OCI-LY7 (cell line): ENCODE measurements at regions not wholly inside any gene's neighbourhood (a gene's known extent, or its start where the extent isn't known, plus 50 kb on each side); places are given as distances from the start of the nearest gene placed in this dataset.
"Not testable (repeated sequence)": the region's sequence is repeated elsewhere in the genome, so short reads cannot be mapped to it uniquely, and the experiment has no call there.

Experiments
- BruUV-seq: library from RNA; stranded (reverse); fragments of 400-500 nt; replicated peaks from 2 replicates; lab custom pipeline; 2021; lab: Mats Ljungman, UMichigan
- CTCF ChIA-PET: fragments of 300-600 bp; sonication (Branson Sonifier 250); formaldehyde crosslinking; loops from one replicate; lab custom pipeline; 2022; ENCODE audit warnings: antibody characterized with exemption; ENCODE audit not compliant: unreplicated experiment; lab: Charles Lee
- POLR2A ChIA-PET: fragments of 300-600 bp; sonication (Branson Sonifier 250); formaldehyde crosslinking; loops from one replicate; lab custom pipeline; 2022; ENCODE audit warnings: antibody characterized with exemption; lab: Charles Lee
- DNase-seq: peaks from one replicate; pipeline ENCODE4 v3.0.0-alpha.2; 2015; ENCODE audit warnings: low spot score
- H2AFZ ChIP-seq: fragments of 200-600 bp; sonication (generic), shearing (Covaris generic); 2 replicates; pipeline ENCODE4 v1.6.1; 2014; ENCODE audit warnings: mild to moderate bottlenecking, antibody characterized with exemption, low read length, moderate library complexity
- H3K27ac ChIP-seq: fragments of 200-600 bp; sonication (generic); 2 replicates; pipeline ENCODE4 v1.5.1; 2014; ENCODE audit warnings: mixed run types, low read depth, mild to moderate bottlenecking, moderate library complexity, low read length, inconsistent platforms; ENCODE audit not compliant: poor library complexity, severe bottlenecking
- H3K36me3 ChIP-seq: fragments of 200-600 bp; sonication (generic); 2 replicates; pipeline ENCODE4 v1.6.1; 2014; ENCODE audit warnings: mild to moderate bottlenecking, antibody characterized with exemption, low read length, moderate library complexity, mixed read lengths; ENCODE audit not compliant: insufficient read depth
- H3K4me1 ChIP-seq: fragments of 200-600 bp; sonication (generic); 2 replicates; pipeline ENCODE4 v1.5.1; 2014; ENCODE audit warnings: mild to moderate bottlenecking, low read length; ENCODE audit not compliant: insufficient read depth, poor library complexity, severe bottlenecking
- H3K4me2 ChIP-seq: fragments of 200-600 bp; sonication (generic); 2 replicates; pipeline ENCODE4 v1.6.1; 2014; ENCODE audit warnings: mild to moderate bottlenecking, low read length
- H3K4me3 ChIP-seq: fragments of 200-600 bp; sonication (generic); 2 replicates; pipeline ENCODE4 v1.5.1; 2014; ENCODE audit warnings: mild to moderate bottlenecking, low read depth, low read length; ENCODE audit not compliant: poor library complexity, severe bottlenecking
- H3K79me2 ChIP-seq: fragments of 200-600 bp; sonication (generic); 2 replicates; pipeline ENCODE4 v1.6.1; 2016; ENCODE audit warnings: low read depth, mild to moderate bottlenecking, low read length, moderate library complexity, mixed read lengths; ENCODE audit not compliant: insufficient read depth
- H3K9me2 ChIP-seq: fragments of 200-600 bp; sonication (generic); 2 replicates; pipeline ENCODE4 v1.6.1; 2016; ENCODE audit warnings: mild to moderate bottlenecking, low read length, mixed read lengths; ENCODE audit not compliant: insufficient read depth
- H3K9me3 ChIP-seq: fragments of 200-600 bp; sonication (generic); 2 replicates; pipeline ENCODE4 v1.6.1; 2014; ENCODE audit warnings: mild to moderate bottlenecking, mixed run types, low read length, mixed read lengths
- H4K20me1 ChIP-seq: fragments of 200-600 bp; sonication (generic); 2 replicates; pipeline ENCODE4 v1.6.1; 2014; ENCODE audit warnings: mild to moderate bottlenecking, antibody characterized with exemption, low read length, moderate library complexity, mixed read lengths; ENCODE audit not compliant: insufficient read depth
- CTCF ChIP-seq: fragments of 200-600 bp; sonication (generic); conservative IDR thresholded peaks from 2 replicates; pipeline ENCODE4 v1.5.1; 2014; ENCODE audit warnings: mild to moderate bottlenecking, antibody characterized with exemption, low read length, moderate library complexity, mixed read lengths
- EZH2phosphoT487 ChIP-seq: fragments of 200-600 bp; sonication (generic); IDR thresholded peaks from 2 replicates; pipeline ENCODE4 v1.6.1; 2018; ENCODE audit warnings: low read depth, borderline replicate concordance, mild to moderate bottlenecking, mixed run types, antibody characterized with exemption, low read length, moderate library complexity, mixed read lengths
- intact Hi-C: fragments of 100-400 bp; cut with micrococcal nuclease; formaldehyde crosslinking; loops from one replicate; pipeline ENCODE4 v1.10.0; 2022; ENCODE audit not compliant: unreplicated experiment

- H3K4me2 ChIP-seq = no peak overlapping the region
- H3K4me3 ChIP-seq = no peak overlapping the region
- H3K79me2 ChIP-seq = no peaks in the 10 kb centered on the region
- H3K4me1 ChIP-seq = no peaks in the 10 kb centered on the region
- BruUV-seq = no TSS peak
- TF ChIP-seq EZH2phosphoT487 (no peak), CTCF (no peak)
- no peaks in the 10 kb centered on the region for H4K20me1 ChIP-seq
- H3K9me2 ChIP-seq = no peaks in the 10 kb centered on the region
- no peaks in the 10 kb centered on the region for H3K9me3 ChIP-seq
- intact Hi-C loops = no loop called here
- no peak overlapping the region for H3K27ac ChIP-seq
- ChIA-PET POLR2A (no interaction called here), CTCF (no interaction called here)
- H3K36me3 ChIP-seq = no peaks in the 10 kb centered on the region
- no peak for DNase-seq
- H2AFZ ChIP-seq = no peak overlapping the region
These were observed 225.6 kb downstream of the ZNF326 start for GRCh38 chr1:90220496-90220895.

DNA sequence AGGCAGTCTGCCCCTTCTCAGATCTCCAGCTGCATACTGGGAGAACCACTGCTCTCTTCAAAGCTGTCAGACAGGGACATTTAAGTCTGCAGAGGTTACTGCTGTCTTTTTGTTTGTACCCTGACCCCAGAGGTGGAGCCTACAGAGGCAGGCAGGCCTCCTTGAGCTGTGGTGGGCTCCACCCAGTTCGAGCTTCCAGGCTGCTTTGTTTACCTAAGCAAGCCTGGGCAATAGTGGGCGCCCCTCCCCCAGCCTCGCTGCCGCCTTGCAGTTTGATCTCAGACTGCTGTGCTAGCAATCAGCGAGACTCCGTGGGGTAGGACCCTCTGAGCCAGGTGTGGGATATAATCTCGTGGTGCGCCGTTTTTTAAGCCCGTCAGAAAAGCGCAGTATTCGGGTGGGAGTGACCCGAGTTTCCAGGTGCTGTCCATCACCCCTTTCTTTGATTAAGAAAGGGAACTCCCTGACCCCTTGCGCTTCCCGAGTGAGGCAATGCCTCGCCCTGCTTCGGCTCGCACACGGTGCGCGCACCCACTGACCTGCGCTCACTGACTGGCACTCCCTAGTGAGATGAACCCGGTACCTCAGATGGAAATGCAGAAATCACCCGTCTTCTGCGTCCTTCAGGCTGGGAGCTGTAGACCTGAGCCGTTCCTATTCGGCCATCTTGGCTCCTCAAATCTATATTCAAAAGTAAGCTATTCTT is 224.4 kb downstream of the ZNF326 start:
- H3K79me2 ChIP-seq, H3K36me3 ChIP-seq, H3K9me2 ChIP-seq, H3K9me3 ChIP-seq, intact Hi-C loops, H3K27ac ChIP-seq, CTCF ChIA-PET, DNase-seq, H4K20me1 ChIP-seq, H3K4me1 ChIP-seq, H3K4me3 ChIP-seq, BruUV-seq, H2AFZ ChIP-seq, H3K4me2 ChIP-seq: not testable (repeated sequence)
- POLR2A ChIA-PET = interaction anchor here (1.0 kb wide), 1 partner anchor 39 kb away, joined by 3 read pairs; no protein-coding TSS in a partner anchor

- no peak for DNase-seq
- no TSS peak for BruUV-seq
- ChIA-PET POLR2A (interaction anchor here (0.7 kb wide), 1 partner anchor 59 kb away, joined by 3 read pairs; no protein-coding TSS in a partner anchor), CTCF (no interaction called here)
- Histone ChIP-seq H3K79me2 (no peaks in the 10 kb centered on the region), H3K36me3 (no peaks in the 10 kb centered on the region), H4K20me1 (no peaks in the 10 kb centered on the region), H3K4me2 (no peak overlapping the region), H3K4me3 (no peak overlapping the region), H2AFZ (no peak overlapping the region), H3K4me1 (no peaks in the 10 kb centered on the region), H3K9me3 (no peaks in the 10 kb centered on the region), H3K27ac (no peak overlapping the region), H3K9me2 (no peaks in the 10 kb centered on the region)
- TF ChIP-seq EZH2phosphoT487 (no peak), CTCF (no peak)
- intact Hi-C loops = no loop called here
These were observed 216.0 kb downstream of the ZNF326 start for GRCh38 chr1:90210633-90211491.
